ENCODE measurements at regions not wholly inside any gene's neighbourhood (a gene's known extent, or its start where the extent isn't known, plus 50 kb on each side); places are given as distances from the start of the nearest gene placed in this dataset.
"Not testable (repeated sequence)": the region's sequence is repeated elsewhere in the genome, so short reads cannot be mapped to it uniquely, and the experiment has no call there.

GRCh38 chr1:146883190-146883589 lies 54.9 kb upstream of the NBPF12 start:
- DNase-seq (ENCODE audit: low spot score); ATAC-seq; intact Hi-C loops (cut with DNase I): not testable (repeated sequence)

- DNase-seq (ENCODE audit: low spot score); intact Hi-C loops (cut with DNase I); ATAC-seq: not testable (repeated sequence)
These were observed 57.0 kb upstream of the NBPF12 start for GRCh38 chr1:146881096-146881495.

GRCh38 chr1:146863799-146864319 lies 74.3 kb upstream of the NBPF12 start:
- intact Hi-C loops (cut with DNase I); ATAC-seq; DNase-seq (ENCODE audit: low spot score): not testable (repeated sequence)

GRCh38 chr1:146853147-146853546 lies 85.0 kb upstream of the NBPF12 start:
- ATAC-seq; DNase-seq (ENCODE audit: low spot score); intact Hi-C loops (cut with DNase I): not testable (repeated sequence)

- DNase-seq (ENCODE audit: low spot score); ATAC-seq; intact Hi-C loops (cut with DNase I): not testable (repeated sequence)
These were observed 87.7 kb upstream of the NBPF12 start for GRCh38 chr1:146850352-146850889.

- intact Hi-C loops (cut with DNase I); ATAC-seq; DNase-seq (ENCODE audit: low spot score): not testable (repeated sequence)
These were observed 99.4 kb upstream of the NBPF12 start for GRCh38 chr1:146838725-146839124.

GRCh38 chr1:146826957-146827356 lies 111.2 kb upstream of the NBPF12 start:
- DNase-seq (ENCODE audit: low spot score); intact Hi-C loops (cut with DNase I); ATAC-seq: not testable (repeated sequence)

GRCh38 chr1:146794236-146794635 lies 143.9 kb upstream of the NBPF12 start:
- DNase-seq (ENCODE audit: low spot score); intact Hi-C loops (cut with DNase I); ATAC-seq: not testable (repeated sequence)

GRCh38 chr1:146792725-146793124 lies 145.4 kb upstream of the NBPF12 start:
- ATAC-seq; intact Hi-C loops (cut with DNase I); DNase-seq (ENCODE audit: low spot score): not testable (repeated sequence)

- intact Hi-C loops (cut with DNase I); DNase-seq (ENCODE audit: low spot score); ATAC-seq: not testable (repeated sequence)
These were observed 153.7 kb upstream of the NBPF12 start for GRCh38 chr1:146784212-146784940.

- DNase-seq (ENCODE audit: low spot score); ATAC-seq; intact Hi-C loops (cut with DNase I): not testable (repeated sequence)
These were observed 156.9 kb upstream of the NBPF12 start for GRCh38 chr1:146781235-146781634.

GRCh38 chr1:146777826-146778602 lies 160.1 kb upstream of the NBPF12 start:
- ATAC-seq: peak; percentile 20
- intact Hi-C loops (cut with DNase I); DNase-seq (ENCODE audit: low spot score): not testable (repeated sequence)

- DNase-seq (ENCODE audit: low spot score); ATAC-seq; intact Hi-C loops (cut with DNase I): not testable (repeated sequence)
These were observed 163.1 kb upstream of the NBPF12 start for GRCh38 chr1:146774988-146775387.

- DNase-seq (ENCODE audit: low spot score); intact Hi-C loops (cut with DNase I); ATAC-seq: not testable (repeated sequence)
These were observed 163.9 kb upstream of the NBPF12 start for GRCh38 chr1:146774271-146774670.

GRCh38 chr1:146771409-146771808 lies 166.7 kb upstream of the NBPF12 start:
- ATAC-seq: not testable (repeated sequence)

GRCh38 chr1:146770998-146771397 lies 167.1 kb upstream of the NBPF12 start:
- intact Hi-C loops (cut with DNase I); DNase-seq (ENCODE audit: low spot score); ATAC-seq: not testable (repeated sequence)

More at GRCh38 chr1:146771409-146771808, 166.7 kb upstream of the NBPF12 start:
- DNase-seq (ENCODE audit: low spot score); intact Hi-C loops (cut with DNase I): not testable (repeated sequence)

GRCh38 chr1:146763234-146763633 lies 174.9 kb upstream of the NBPF12 start:
- ATAC-seq; intact Hi-C loops (cut with DNase I); DNase-seq (ENCODE audit: low spot score): not testable (repeated sequence)

- intact Hi-C loops (cut with DNase I); DNase-seq (ENCODE audit: low spot score): not testable (repeated sequence)
These were observed 181.3 kb upstream of the NBPF12 start for GRCh38 chr1:146756858-146757257.

GRCh38 chr1:146748686-146749085 lies 189.4 kb upstream of the NBPF12 start:
- ATAC-seq; DNase-seq (ENCODE audit: low spot score); intact Hi-C loops (cut with DNase I): not testable (repeated sequence)

More at GRCh38 chr1:146756858-146757257, 181.3 kb upstream of the NBPF12 start:
- not testable (repeated sequence) for ATAC-seq

Measured in sciatic nerve (tissue), 2 donors.